ENCODE measurements at regions not wholly inside any gene's neighbourhood (a gene's known extent, or its start where the extent isn't known, plus 50 kb on each side); places are given as distances from the start of the nearest gene placed in this dataset.

DNA sequence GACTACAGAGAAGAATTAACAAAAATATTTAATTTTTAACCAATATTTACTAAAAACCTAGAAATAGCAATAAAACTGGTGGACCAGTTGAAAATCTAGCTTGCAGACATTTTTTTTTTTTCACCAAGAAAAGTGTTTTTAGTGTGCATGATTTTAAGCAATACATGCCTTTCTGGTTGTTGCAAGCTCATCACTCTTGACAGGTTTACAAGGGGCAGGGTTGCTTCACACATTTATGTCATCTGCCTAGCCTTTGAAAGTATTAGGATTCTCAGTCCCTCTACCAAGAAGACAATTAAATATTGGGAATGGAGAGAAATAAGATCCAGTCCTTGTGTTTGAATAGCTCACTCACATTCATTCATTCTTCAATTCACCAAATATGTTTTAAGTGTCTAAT is 53.8 kb upstream of the LYPLAL1 start:
- ChIA-PET SMC1A (ENCODE audit: uncharacterized antibody, unreplicated experiment) (no interaction called here), RAD21 (ENCODE audit: unreplicated experiment) (no interaction called here), CTCF (no interaction called here), POLR2A (interaction anchor here (0.5 kb wide), 1 partner anchor 133 kb away, joined by 3 read pairs; no protein-coding TSS in a partner anchor)
- no peak overlapping the region for H3K4me3 ChIP-seq
- DNase-seq (ENCODE audit: low read depth, low spot score) = no peak
- H3K9ac ChIP-seq (ENCODE audit: control insufficient read depth, insufficient read depth, low read length) = no peak overlapping the region
- no peak for FAIRE-seq
- H4K20me1 ChIP-seq (ENCODE audit: control insufficient read depth, insufficient read depth) = no peaks in the 10 kb centered on the region
- H2AFZ ChIP-seq (ENCODE audit: control insufficient read depth, low read depth, low read length) = no peak overlapping the region
- in situ Hi-C loops (cut with MboI) (no loop called here), intact Hi-C loops (cut with micrococcal nuclease; ENCODE audit: unreplicated experiment) (no loop called here)
- no peaks in the 10 kb centered on the region for H3K36me3 ChIP-seq (ENCODE audit: control insufficient read depth in 2 of 2, insufficient read depth in 2 of 2, low read length in 1 of 2)
- H3K9me3 ChIP-seq (replicated peaks; ENCODE audit: control insufficient read depth, insufficient read depth, low read length) = no peaks in the 10 kb centered on the region
- no TSS peak for BruUV-seq (replicated peaks)
- H3K27ac ChIP-seq (ENCODE audit: control insufficient read depth, insufficient read depth) = no peak overlapping the region
- no peak overlapping the region for H3K4me2 ChIP-seq (ENCODE audit: control insufficient read depth, insufficient read depth)
- no peaks in the 10 kb centered on the region for H3K4me1 ChIP-seq (ENCODE audit: control insufficient read depth, insufficient read depth, low read length)
- H3K79me2 ChIP-seq (ENCODE audit: control insufficient read depth, insufficient read depth, low read length) = no peaks in the 10 kb centered on the region
- H3K27me3 ChIP-seq (replicated peaks in 1 of 2; ENCODE audit: control insufficient read depth in 2 of 2, insufficient read depth in 2 of 2, low read length in 1 of 2) = no peaks in the 10 kb centered on the region
- ATAC-seq = no peak
- TF ChIP-seq ZNF207 (IDR thresholded peaks at IDR 0.05; ENCODE audit: borderline replicate concordance) (no peak), NRF1 (conservative IDR thresholded peaks at IDR 0.05; ENCODE audit: low read depth, low read length) (no peak), SRF (IDR thresholded peaks at IDR 0.05; ENCODE audit: low read depth in 2 of 2, low read length in 2 of 2) (no peak), ZNF274 (IDR thresholded peaks at IDR 0.05; ENCODE audit: insufficient read depth, insufficient read length) (no peak), EP300 (IDR thresholded peaks at IDR 0.05; ENCODE audit: borderline replicate concordance in 1 of 2, control insufficient read depth in 1 of 2, low read depth in 2 of 2, low read length in 2 of 2) (no peak), MYC (IDR thresholded peaks at IDR 0.05; ENCODE audit: insufficient read depth, insufficient read length, insufficient replicate concordance, low read length, severe bottlenecking) (no peak)
- TF ChIP-seq, protein P1, sequence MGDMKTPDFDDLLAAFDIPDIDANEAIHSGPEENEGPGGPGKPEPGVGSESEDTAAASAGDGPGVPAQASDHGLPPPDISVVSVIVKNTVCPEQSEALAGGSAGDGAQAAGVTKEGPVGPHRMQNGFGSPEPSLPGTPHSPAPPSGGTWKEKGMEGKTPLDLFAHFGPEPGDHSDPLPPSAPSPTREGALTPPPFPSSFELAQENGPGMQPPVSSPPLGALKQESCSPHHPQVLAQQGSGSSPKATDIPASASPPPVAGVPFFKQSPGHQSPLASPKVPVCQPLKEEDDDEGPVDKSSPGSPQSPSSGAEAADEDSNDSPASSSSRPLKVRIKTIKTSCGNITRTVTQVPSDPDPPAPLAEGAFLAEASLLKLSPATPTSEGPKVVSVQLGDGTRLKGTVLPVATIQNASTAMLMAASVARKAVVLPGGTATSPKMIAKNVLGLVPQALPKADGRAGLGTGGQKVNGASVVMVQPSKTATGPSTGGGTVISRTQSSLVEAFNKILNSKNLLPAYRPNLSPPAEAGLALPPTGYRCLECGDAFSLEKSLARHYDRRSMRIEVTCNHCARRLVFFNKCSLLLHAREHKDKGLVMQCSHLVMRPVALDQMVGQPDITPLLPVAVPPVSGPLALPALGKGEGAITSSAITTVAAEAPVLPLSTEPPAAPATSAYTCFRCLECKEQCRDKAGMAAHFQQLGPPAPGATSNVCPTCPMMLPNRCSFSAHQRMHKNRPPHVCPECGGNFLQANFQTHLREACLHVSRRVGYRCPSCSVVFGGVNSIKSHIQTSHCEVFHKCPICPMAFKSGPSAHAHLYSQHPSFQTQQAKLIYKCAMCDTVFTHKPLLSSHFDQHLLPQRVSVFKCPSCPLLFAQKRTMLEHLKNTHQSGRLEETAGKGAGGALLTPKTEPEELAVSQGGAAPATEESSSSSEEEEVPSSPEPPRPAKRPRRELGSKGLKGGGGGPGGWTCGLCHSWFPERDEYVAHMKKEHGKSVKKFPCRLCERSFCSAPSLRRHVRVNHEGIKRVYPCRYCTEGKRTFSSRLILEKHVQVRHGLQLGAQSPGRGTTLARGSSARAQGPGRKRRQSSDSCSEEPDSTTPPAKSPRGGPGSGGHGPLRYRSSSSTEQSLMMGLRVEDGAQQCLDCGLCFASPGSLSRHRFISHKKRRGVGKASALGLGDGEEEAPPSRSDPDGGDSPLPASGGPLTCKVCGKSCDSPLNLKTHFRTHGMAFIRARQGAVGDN (IDR thresholded peaks at IDR 0.05) = no peak
- TF ChIP-seq, protein P2, sequence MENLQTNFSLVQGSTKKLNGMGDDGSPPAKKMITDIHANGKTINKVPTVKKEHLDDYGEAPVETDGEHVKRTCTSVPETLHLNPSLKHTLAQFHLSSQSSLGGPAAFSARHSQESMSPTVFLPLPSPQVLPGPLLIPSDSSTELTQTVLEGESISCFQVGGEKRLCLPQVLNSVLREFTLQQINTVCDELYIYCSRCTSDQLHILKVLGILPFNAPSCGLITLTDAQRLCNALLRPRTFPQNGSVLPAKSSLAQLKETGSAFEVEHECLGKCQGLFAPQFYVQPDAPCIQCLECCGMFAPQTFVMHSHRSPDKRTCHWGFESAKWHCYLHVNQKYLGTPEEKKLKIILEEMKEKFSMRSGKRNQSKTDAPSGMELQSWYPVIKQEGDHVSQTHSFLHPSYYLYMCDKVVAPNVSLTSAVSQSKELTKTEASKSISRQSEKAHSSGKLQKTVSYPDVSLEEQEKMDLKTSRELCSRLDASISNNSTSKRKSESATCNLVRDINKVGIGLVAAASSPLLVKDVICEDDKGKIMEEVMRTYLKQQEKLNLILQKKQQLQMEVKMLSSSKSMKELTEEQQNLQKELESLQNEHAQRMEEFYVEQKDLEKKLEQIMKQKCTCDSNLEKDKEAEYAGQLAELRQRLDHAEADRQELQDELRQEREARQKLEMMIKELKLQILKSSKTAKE (IDR thresholded peaks at IDR 0.05; ENCODE audit: low read depth, poor library complexity, severe bottlenecking) = no peak
- TF ChIP-seq, protein P3, sequence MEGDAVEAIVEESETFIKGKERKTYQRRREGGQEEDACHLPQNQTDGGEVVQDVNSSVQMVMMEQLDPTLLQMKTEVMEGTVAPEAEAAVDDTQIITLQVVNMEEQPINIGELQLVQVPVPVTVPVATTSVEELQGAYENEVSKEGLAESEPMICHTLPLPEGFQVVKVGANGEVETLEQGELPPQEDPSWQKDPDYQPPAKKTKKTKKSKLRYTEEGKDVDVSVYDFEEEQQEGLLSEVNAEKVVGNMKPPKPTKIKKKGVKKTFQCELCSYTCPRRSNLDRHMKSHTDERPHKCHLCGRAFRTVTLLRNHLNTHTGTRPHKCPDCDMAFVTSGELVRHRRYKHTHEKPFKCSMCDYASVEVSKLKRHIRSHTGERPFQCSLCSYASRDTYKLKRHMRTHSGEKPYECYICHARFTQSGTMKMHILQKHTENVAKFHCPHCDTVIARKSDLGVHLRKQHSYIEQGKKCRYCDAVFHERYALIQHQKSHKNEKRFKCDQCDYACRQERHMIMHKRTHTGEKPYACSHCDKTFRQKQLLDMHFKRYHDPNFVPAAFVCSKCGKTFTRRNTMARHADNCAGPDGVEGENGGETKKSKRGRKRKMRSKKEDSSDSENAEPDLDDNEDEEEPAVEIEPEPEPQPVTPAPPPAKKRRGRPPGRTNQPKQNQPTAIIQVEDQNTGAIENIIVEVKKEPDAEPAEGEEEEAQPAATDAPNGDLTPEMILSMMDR (IDR thresholded peaks at IDR 0.05 in 2 of 3, conservative IDR thresholded peaks at IDR 0.05 in 1 of 3; ENCODE audit: control insufficient read depth in 2 of 3, extremely low read depth in 1 of 3, insufficient read depth in 1 of 3, low read depth in 3 of 3, low read length in 3 of 3) = no peak
- TF ChIP-seq, protein P4, sequence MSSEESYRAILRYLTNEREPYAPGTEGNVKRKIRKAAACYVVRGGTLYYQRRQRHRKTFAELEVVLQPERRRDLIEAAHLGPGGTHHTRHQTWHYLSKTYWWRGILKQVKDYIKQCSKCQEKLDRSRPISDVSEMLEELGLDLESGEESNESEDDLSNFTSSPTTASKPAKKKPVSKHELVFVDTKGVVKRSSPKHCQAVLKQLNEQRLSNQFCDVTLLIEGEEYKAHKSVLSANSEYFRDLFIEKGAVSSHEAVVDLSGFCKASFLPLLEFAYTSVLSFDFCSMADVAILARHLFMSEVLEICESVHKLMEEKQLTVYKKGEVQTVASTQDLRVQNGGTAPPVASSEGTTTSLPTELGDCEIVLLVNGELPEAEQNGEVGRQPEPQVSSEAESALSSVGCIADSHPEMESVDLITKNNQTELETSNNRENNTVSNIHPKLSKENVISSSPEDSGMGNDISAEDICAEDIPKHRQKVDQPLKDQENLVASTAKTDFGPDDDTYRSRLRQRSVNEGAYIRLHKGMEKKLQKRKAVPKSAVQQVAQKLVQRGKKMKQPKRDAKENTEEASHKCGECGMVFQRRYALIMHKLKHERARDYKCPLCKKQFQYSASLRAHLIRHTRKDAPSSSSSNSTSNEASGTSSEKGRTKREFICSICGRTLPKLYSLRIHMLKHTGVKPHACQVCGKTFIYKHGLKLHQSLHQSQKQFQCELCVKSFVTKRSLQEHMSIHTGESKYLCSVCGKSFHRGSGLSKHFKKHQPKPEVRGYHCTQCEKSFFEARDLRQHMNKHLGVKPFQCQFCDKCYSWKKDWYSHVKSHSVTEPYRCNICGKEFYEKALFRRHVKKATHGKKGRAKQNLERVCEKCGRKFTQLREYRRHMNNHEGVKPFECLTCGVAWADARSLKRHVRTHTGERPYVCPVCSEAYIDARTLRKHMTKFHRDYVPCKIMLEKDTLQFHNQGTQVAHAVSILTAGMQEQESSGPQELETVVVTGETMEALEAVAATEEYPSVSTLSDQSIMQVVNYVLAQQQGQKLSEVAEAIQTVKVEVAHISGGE (CRISPR knock-in tag; IDR thresholded peaks at IDR 0.05) = no peak

All from GM12878 (cell line).